Uterus (tissue), 2 donors: ENCODE measurements at regions not wholly inside any gene's neighbourhood (a gene's known extent, or its start where the extent isn't known, plus 50 kb on each side); places are given as distances from the start of the nearest gene placed in this dataset.

ENCODE experiments used
- POLR2A ChIP-seq, 2 donors: fragments of 450-650 bp; IDR thresholded peaks; one replicate each; pipeline ENCODE4 v1.6.1; 2016; ENCODE audit warnings: antibody characterized with exemption in 2 of 2, mild to moderate bottlenecking in 1 of 2, moderate library complexity in 1 of 2
- TF ChIP-seq, protein P1 (sequence below), 4 experiments: fragments of 200-600 bp in 2 of 4; fragments of 450-650 bp in 2 of 4; sonication (generic) in 2 of 4; IDR thresholded peaks; one replicate each; pipeline ENCODE4 v1.5.1; 2016 to 2019; ENCODE audit warnings: antibody characterized with exemption in 4 of 4, mild to moderate bottlenecking in 2 of 4, moderate library complexity in 1 of 4

DNA sequence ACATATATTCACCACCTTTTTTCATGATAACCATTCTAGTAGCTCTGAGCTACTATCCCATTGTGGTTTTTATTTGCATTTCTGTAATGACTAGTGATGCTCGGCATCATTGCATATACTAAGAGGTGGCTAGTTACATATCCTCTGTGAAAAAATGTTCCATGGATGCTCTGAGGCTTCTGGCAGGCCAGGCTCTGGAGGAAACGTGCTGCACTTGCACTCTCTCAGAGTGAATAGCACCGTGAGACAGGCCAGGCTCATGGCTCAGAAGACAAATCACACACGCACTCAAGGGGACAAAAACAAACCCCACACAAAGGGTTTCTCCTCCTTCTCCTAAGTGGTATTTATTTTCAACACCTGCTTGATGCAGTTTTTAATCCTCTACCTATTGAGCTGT is 1085.3 kb upstream of the CNTNAP5 start:
- TF ChIP-seq, protein P1, sequence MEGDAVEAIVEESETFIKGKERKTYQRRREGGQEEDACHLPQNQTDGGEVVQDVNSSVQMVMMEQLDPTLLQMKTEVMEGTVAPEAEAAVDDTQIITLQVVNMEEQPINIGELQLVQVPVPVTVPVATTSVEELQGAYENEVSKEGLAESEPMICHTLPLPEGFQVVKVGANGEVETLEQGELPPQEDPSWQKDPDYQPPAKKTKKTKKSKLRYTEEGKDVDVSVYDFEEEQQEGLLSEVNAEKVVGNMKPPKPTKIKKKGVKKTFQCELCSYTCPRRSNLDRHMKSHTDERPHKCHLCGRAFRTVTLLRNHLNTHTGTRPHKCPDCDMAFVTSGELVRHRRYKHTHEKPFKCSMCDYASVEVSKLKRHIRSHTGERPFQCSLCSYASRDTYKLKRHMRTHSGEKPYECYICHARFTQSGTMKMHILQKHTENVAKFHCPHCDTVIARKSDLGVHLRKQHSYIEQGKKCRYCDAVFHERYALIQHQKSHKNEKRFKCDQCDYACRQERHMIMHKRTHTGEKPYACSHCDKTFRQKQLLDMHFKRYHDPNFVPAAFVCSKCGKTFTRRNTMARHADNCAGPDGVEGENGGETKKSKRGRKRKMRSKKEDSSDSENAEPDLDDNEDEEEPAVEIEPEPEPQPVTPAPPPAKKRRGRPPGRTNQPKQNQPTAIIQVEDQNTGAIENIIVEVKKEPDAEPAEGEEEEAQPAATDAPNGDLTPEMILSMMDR (IDR thresholded peaks at IDR 0.05) = no peak
- no peak for TF ChIP-seq POLR2A (IDR thresholded peaks at IDR 0.05)
